ENCODE measurements at regions not wholly inside any gene's neighbourhood (a gene's known extent, or its start where the extent isn't known, plus 50 kb on each side); places are given as distances from the start of the nearest gene placed in this dataset.

DNA sequence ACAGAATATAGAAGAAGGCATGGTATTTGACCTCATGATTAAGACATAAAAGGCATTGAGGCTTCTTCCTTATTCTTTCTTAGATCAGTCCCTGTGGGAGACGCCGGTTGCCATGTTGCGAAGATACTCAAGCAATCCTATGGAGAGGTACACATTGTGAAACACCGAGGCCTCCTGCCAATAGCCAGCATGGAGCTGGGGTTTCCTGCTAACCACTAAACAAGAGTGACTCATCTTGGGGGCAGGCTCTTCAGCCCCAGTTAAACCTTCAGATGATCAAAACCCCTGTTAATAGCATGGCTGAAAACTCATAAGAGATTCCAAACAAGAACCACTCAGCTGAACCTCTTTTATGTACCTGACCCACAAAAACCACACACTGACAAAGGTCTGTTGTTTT is 478.8 kb downstream of the CD83 start:
- TF ChIP-seq, protein P1, sequence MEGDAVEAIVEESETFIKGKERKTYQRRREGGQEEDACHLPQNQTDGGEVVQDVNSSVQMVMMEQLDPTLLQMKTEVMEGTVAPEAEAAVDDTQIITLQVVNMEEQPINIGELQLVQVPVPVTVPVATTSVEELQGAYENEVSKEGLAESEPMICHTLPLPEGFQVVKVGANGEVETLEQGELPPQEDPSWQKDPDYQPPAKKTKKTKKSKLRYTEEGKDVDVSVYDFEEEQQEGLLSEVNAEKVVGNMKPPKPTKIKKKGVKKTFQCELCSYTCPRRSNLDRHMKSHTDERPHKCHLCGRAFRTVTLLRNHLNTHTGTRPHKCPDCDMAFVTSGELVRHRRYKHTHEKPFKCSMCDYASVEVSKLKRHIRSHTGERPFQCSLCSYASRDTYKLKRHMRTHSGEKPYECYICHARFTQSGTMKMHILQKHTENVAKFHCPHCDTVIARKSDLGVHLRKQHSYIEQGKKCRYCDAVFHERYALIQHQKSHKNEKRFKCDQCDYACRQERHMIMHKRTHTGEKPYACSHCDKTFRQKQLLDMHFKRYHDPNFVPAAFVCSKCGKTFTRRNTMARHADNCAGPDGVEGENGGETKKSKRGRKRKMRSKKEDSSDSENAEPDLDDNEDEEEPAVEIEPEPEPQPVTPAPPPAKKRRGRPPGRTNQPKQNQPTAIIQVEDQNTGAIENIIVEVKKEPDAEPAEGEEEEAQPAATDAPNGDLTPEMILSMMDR (IDR thresholded peaks at IDR 0.05), result no peak
- no peak for TF ChIP-seq POLR2A (IDR thresholded peaks at IDR 0.05)

All from body of pancreas (tissue), 4 donors.